ENCODE measurements at regions not wholly inside any gene's neighbourhood (a gene's known extent, or its start where the extent isn't known, plus 50 kb on each side); places are given as distances from the start of the nearest gene placed in this dataset.
"Not testable (repeated sequence)": the region's sequence is repeated elsewhere in the genome, so short reads cannot be mapped to it uniquely, and the experiment has no call there.

- H3K36me3 Mint-ChIP-seq (ENCODE audit: low read depth) = no peaks in the 10 kb centered on the region
- TF ChIP-seq CTCF (IDR thresholded peaks at IDR 0.05) = no peak
- ChIA-PET CTCF (no interaction called here), POLR2A (no interaction called here)
- ATAC-seq (no peak), DNase-seq (no peak)
- intact Hi-C loops (cut with micrococcal nuclease) = no loop called here
- H3K9me3 Mint-ChIP-seq = no peaks in the 10 kb centered on the region
- H3K4me3 Mint-ChIP-seq = no peak overlapping the region
- H3K4me1 Mint-ChIP-seq (ENCODE audit: low read depth) = no peaks in the 10 kb centered on the region
- H3K27me3 Mint-ChIP-seq = peaks cover 2% of the 10 kb centered on the region
- H3K27ac Mint-ChIP-seq = no peak overlapping the region
These were observed 63.7 kb upstream of the SHLD1 start for GRCh38 chr20:5686384-5687105.

GRCh38 chr20:5682556-5682955, 67.6 kb upstream of the SHLD1 start:
- H3K4me3 Mint-ChIP-seq; H3K9me3 Mint-ChIP-seq; H3K27ac Mint-ChIP-seq; H3K36me3 Mint-ChIP-seq (ENCODE audit: low read depth); POLR2A ChIA-PET; DNase-seq; H3K4me1 Mint-ChIP-seq (ENCODE audit: low read depth); intact Hi-C loops (cut with micrococcal nuclease); CTCF ChIA-PET; ATAC-seq; H3K27me3 Mint-ChIP-seq: not testable (repeated sequence)

- H3K36me3 Mint-ChIP-seq (ENCODE audit: low read depth) = no peaks in the 10 kb centered on the region
- DNase-seq (no peak), ATAC-seq (no peak)
- intact Hi-C loops (cut with micrococcal nuclease) = no loop called here
- H3K4me1 Mint-ChIP-seq (ENCODE audit: low read depth) = peaks cover 2% of the 10 kb centered on the region
- TF ChIP-seq CTCF (IDR thresholded peaks at IDR 0.05) = no peak
- no peak overlapping the region for H3K4me3 Mint-ChIP-seq
- H3K9me3 Mint-ChIP-seq = no peaks in the 10 kb centered on the region
- POLR2A ChIA-PET = no interaction called here
- H3K27me3 Mint-ChIP-seq = no peaks in the 10 kb centered on the region
- CTCF ChIA-PET = no interaction called here
- H3K27ac Mint-ChIP-seq = no peak overlapping the region
These were observed 69.4 kb upstream of the GPCPD1 start for GRCh38 chr20:5680192-5680591.

- ChIA-PET CTCF (no interaction called here), POLR2A (interaction anchor here (0.7 kb wide), 1 partner anchor 269 kb away, joined by 3 read pairs; no protein-coding TSS in a partner anchor)
- H3K27ac Mint-ChIP-seq = no peak overlapping the region
- no peak overlapping the region for H3K4me3 Mint-ChIP-seq
- no peaks in the 10 kb centered on the region for H3K27me3 Mint-ChIP-seq
- intact Hi-C loops (cut with micrococcal nuclease) = no loop called here
- no peak for TF ChIP-seq CTCF (IDR thresholded peaks at IDR 0.05)
- H3K4me1 Mint-ChIP-seq (ENCODE audit: low read depth) = peaks cover 12% of the 10 kb centered on the region
- H3K9me3 Mint-ChIP-seq = no peaks in the 10 kb centered on the region
- no peaks in the 10 kb centered on the region for H3K36me3 Mint-ChIP-seq (ENCODE audit: low read depth)
- DNase-seq (no peak), ATAC-seq (no peak)
These were observed 68.0 kb upstream of the GPCPD1 start for GRCh38 chr20:5678777-5679176.

GRCh38 chr20:5677944-5678343, 67.1 kb upstream of the GPCPD1 start:
- DNase-seq; intact Hi-C loops (cut with micrococcal nuclease); POLR2A ChIA-PET; ATAC-seq; H3K9me3 Mint-ChIP-seq; H3K27me3 Mint-ChIP-seq; H3K27ac Mint-ChIP-seq; H3K4me3 Mint-ChIP-seq; H3K36me3 Mint-ChIP-seq (ENCODE audit: low read depth); CTCF ChIA-PET: not testable (repeated sequence)
- H3K4me1 Mint-ChIP-seq (ENCODE audit: low read depth) = peaks cover 12% of the 10 kb centered on the region

- intact Hi-C loops (cut with micrococcal nuclease) = no loop called here
- Mint-ChIP-seq H3K4me1 (ENCODE audit: low read depth) (peaks cover 12% of the 10 kb centered on the region), H3K27ac (no peak overlapping the region), H3K9me3 (no peaks in the 10 kb centered on the region), H3K27me3 (no peaks in the 10 kb centered on the region), H3K36me3 (ENCODE audit: low read depth) (no peaks in the 10 kb centered on the region), H3K4me3 (no peak overlapping the region)
- no peak for DNase-seq
- ATAC-seq = no peak
- CTCF ChIA-PET = no interaction called here
- POLR2A ChIA-PET = no interaction called here
- TF ChIP-seq CTCF (IDR thresholded peaks at IDR 0.05) = no peak
These were observed 66.6 kb upstream of the GPCPD1 start for GRCh38 chr20:5677389-5677788.

All from activated CD8-positive, alpha-beta T cell treated with anti-CD3 and anti-CD28 coated beads for 36 hours (primary cell).